Motor neuron (in vitro differentiated cells): ENCODE measurements at regions not wholly inside any gene's neighbourhood (a gene's known extent, or its start where the extent isn't known, plus 50 kb on each side); places are given as distances from the start of the nearest gene placed in this dataset.

Source experiments
- ATAC-seq, 8 experiments: fragments of 200-7000 bp; cut with Tn5 transposase; replicated peaks in 6 of 8; 2 replicates each; pipeline ENCODE4 v1.8.0; 2021; ENCODE audit warnings: mild to moderate bottlenecking in 8 of 8, moderate library complexity in 8 of 8
- H3K27ac ChIP-seq, 2 donors: fragments of 250-450 bp; sonication (Bioruptor Pico); 2 replicates each; pipeline ENCODE4 v1.9.0; 2021; ENCODE audit warnings: antibody characterized with exemption in 2 of 2, mild to moderate bottlenecking in 2 of 2, moderate library complexity in 1 of 2
- H3K4me1 ChIP-seq, 2 donors: fragments of 250-450 bp; sonication (Bioruptor Pico); replicated peaks in 1 of 2; 2 replicates each; pipeline ENCODE4 v1.6.1; 2021; ENCODE audit warnings: antibody characterized with exemption in 2 of 2, mild to moderate bottlenecking in 2 of 2, moderate library complexity in 1 of 2
- H3K4me3 ChIP-seq, 5 donors: fragments of 250-450 bp; sonication (Bioruptor Pico); 2 replicates each; pipeline ENCODE4 v1.9.0; 2021; ENCODE audit warnings: antibody characterized with exemption in 5 of 5, mild to moderate bottlenecking in 5 of 5, moderate library complexity in 4 of 5
- WGBS, 10 experiments: fragments of 450-650 bp; shearing (Covaris generic); methylation state at CpG; one replicate each; pipeline ENCODE4 v1.0.0; 2022; 5-methylcytosine and 5-hydroxymethylcytosine counted together
- in situ Hi-C, 9 experiments: fragments of 400-800 bp; cut with MboI; loops; one replicate each; pipeline ENCODE4 v1.15.0; 2021; ENCODE audit warnings: low sequenced_read_pairs in 9 of 9, low pct_unique_long_range_greater_than_20kb in 2 of 9; ENCODE audit not compliant: unreplicated experiment in 9 of 9

DNA sequence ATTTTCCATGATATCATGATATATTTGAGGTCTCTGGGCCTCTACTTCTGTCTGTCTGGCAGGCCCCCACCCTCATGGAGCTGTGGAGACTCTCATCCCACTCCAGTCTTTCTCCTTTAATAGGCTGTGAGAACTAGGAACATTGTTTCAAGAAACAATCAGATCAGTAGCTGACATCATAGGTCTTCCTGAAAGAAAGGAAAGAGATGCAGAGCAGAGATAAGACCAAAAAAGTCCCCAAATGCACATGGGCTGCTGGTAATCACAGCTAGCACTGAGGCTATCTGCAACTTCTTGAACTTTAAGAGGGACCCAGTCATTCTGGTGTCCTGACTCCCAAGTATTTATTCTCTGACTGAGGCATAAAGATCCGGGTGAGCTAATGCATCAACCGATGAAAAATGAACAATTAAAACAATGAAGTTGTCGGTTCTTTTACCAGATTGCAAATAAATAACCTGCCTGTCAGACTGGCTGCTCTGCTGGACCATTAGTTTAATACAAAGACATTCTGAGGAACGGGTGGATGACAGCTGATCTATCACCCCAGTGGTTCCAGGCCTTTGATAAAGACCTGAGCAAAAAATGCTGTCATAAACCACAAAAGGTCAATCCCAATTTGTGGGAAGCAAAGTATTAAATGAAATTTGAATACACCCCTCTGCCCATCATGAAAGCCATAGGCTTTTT is 780.8 kb upstream of the GOLIM4 start:
- peak overlapping the region; percentile 1 to 34 for H3K27ac ChIP-seq
- no peak overlapping the region for H3K4me3 ChIP-seq
- peak in 5 of 8 experiments; percentile 93 to 96 (median 95) for ATAC-seq
- in situ Hi-C loops, result no loop called here
- WGBS, 10 experiments, result 0 to 100% (median 0%) methylated on average over 1 to 4 of the region's 4 CpGs; no CpG with 5 or more reads in 1 of the 10 experiments
- H3K4me1 ChIP-seq, result peaks cover 5 to 28% of the 10 kb centered on the region in 2 donors

DNA sequence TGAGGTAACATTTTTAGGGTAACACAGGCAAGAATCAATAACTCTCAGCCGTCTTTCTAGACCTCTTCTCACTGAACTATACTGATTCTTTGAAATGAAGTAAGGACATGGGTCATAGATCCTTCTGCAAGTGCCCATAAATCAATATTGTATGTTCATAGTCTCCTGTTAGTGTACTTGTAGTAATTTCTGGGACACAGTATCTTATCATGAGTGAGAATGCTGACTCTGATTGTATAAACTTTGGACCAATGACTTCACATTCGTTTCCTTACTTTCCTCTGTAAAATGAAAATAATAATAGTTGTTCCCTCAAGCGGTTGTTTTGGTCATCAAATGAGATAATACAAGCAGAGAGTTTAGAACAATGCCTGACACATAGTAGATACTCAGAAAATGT is 777.1 kb upstream of the GOLIM4 start:
- ATAC-seq, result no peak
- 42 to 100% (median 83%) methylated on average over 1 to 3 of the region's 3 CpGs for WGBS, 10 experiments
- in situ Hi-C loops, result loop anchor here in 4 of 9 experiments (25.0 kb wide), 2 partner anchors 264 to 661 kb away; no protein-coding TSS in a partner anchor

DNA sequence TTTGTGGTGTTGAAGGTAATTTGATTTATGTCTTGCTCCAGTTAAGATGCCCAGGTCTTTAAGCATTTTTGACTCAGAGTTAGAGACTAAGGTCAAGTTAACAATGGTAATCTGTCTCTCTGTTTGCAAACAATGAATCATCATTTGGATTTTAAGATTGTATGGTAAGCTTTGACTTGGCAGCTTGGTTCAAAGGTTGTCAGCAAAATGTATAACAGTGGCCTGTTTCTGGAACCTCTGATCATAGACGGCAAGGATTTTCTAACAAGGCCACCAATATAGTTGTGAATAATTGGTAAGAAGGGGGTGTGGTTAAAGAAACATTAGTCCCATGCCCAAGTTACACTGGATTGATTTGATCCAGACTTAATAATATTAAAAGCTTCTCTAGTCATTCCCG is 775.2 kb upstream of the GOLIM4 start:
- in situ Hi-C loops, result loop anchor here in 4 of 9 experiments (25.0 kb wide), 2 partner anchors 266 to 659 kb away; no protein-coding TSS in a partner anchor
- H3K4me1 ChIP-seq, result peaks cover 6 to 8% of the 10 kb centered on the region in 2 donors
- ATAC-seq, result peak in 2 of 8 experiments; percentile 28 to 67
- H3K4me3 ChIP-seq, result no peak overlapping the region
- 0 to 64% (median 46%) methylated on average over 2 of the region's 2 CpGs; no CpG with 5 or more reads in 1 of the 10 experiments for WGBS, 10 experiments
- no peak overlapping the region for H3K27ac ChIP-seq

More for the DNA sequence above, 777.1 kb upstream of the GOLIM4 start:
- Histone ChIP-seq H3K4me3 (no peak overlapping the region), H3K4me1 (peaks cover 11 to 26% of the 10 kb centered on the region in 2 donors), H3K27ac (no peak overlapping the region)

DNA sequence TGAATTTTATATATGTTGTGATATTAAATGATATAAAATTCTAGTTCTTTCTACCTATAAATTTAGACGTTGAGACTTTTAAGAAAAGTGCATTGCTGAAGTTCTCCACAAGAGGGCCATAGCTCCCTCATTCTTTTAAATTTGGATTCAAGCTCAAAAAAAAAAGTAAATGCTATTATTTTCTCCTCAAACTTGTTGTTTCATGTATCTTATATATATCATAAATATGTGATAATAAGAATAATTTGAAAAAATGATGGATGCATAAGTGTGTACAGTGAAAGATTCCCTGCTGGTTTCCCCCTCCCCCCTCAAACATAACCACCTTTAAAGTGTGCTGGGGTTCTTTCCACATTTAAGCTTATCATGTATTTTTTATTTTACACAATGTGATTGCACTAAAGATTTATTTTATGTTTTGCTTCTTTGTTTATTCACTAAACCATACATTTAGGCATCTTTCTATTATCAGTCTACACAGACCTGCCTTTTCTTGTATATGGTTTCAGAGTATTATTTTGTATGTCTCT is 769.4 kb upstream of the GOLIM4 start:
- no peaks in the 10 kb centered on the region for H3K4me1 ChIP-seq
- ATAC-seq, result no peak
- H3K27ac ChIP-seq, result no peak overlapping the region
- H3K4me3 ChIP-seq, result no peak overlapping the region
- WGBS, 10 experiments, result 0 to 25% (median 0%) methylated on average over 1 of the region's 1 CpG; no CpG with 5 or more reads in 1 of the 10 experiments
- in situ Hi-C loops, result loop anchor here in 4 of 9 experiments (25.0 kb wide), 2 partner anchors 272 to 653 kb away; no protein-coding TSS in a partner anchor

DNA sequence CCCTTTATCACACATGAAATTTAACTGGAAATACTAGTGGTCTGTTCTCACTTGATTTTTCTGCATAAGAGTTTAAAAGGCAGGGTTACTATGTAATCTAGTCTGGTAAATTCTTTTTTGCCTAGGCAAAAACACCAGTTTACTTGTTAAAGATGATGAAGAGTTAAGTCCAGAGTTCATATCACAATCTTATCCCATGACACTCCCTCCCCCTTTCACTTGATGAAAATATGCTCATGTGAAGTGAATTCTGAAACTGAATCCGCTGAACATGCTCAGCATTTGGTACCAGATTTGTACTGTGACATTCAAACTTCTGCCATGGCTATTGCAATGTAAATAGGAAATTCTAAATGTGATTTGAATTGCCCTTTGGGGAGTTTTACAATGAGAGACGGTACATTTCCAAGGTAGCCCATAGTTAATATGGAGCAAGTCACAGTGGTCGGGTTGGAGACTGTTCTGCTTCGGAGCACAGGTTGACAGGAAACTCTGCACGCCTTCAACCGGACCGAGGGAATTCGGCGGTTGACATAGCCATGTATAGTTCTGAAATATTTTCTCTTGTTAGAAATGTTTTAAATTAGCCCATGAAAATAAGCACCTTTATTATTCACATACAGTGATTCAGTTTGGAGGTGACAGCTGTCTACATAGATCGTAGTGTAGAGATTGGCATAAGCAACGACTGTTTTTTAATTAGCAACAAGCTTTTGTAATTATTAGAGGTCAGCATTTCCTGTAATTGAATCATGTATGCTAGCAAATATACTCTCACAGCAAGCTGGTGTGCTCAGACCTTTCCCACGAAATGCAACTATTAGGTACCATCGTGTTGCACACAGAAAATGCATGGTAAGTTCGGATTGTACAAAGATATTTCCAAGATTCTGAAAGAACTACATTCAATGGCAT is 768.6 kb upstream of the GOLIM4 start:
- H3K4me1 ChIP-seq, result no peaks in the 10 kb centered on the region
- H3K4me3 ChIP-seq, result no peak overlapping the region
- 13 to 77% (median 71%) methylated on average over 3 to 14 of the region's 14 CpGs; no CpG with 5 or more reads in 1 of the 10 experiments for WGBS, 10 experiments
- ATAC-seq, result no peak
- in situ Hi-C loops, result loop anchor here in 4 of 9 experiments (25.0 kb wide), 2 partner anchors 273 to 652 kb away; no protein-coding TSS in a partner anchor
- no peak overlapping the region for H3K27ac ChIP-seq

DNA sequence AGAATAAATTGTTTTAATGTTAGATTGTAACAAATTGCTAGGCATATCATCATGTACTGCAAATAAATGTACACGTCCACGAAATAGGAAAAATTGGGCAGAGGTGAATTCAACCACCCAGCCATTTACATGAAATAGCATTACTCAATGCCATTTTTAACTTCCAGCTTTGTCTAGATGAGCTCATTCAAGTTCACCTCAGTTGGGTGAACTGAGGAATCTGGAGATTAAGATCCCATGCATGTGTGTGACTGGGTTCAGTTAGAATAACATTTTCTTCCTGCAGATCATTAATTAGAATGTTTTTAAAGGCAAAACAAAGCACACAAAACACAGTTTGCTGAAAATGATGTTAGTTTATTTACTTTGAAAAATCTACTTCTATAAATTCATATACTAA is 767.8 kb upstream of the GOLIM4 start:
- no peak for ATAC-seq
- in situ Hi-C loops, result loop anchor here in 4 of 9 experiments (25.0 kb wide), 2 partner anchors 274 to 651 kb away; no protein-coding TSS in a partner anchor
- WGBS, 10 experiments, result 47 to 100% (median 91%) methylated on average over 1 to 2 of the region's 2 CpGs; no CpG with 5 or more reads in 3 of the 10 experiments
- no peak overlapping the region for H3K27ac ChIP-seq
- no peaks in the 10 kb centered on the region for H3K4me1 ChIP-seq
- H3K4me3 ChIP-seq, result no peak overlapping the region

DNA sequence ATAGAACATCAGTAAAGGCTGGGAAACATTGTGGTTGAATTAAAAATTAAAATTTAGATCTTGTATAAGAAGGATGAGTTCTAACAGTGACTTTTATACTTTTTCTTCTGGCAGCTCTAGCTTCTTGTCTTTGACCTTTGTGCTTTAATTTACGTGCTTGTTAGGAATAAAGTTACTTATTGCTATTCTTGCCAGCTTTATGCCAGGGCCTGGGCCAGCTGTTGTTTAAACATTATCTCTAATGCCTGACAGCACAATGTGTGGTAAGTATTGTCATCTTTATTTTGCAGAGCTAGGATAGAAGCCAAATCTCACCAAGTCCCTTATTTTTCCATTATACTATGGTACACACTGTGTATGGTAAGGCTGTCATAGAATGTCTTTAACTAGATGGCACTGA is 766.7 kb upstream of the GOLIM4 start:
- Histone ChIP-seq H3K4me1 (no peaks in the 10 kb centered on the region), H3K27ac (no peak overlapping the region), H3K4me3 (no peak overlapping the region)
- in situ Hi-C loops, result loop anchor here in 4 of 9 experiments (25.0 kb wide), 2 partner anchors 275 to 650 kb away; no protein-coding TSS in a partner anchor
- WGBS, 10 experiments, result 45 to 100% (median 78%) methylated on average over 1 of the region's 1 CpG
- ATAC-seq, result no peak

DNA sequence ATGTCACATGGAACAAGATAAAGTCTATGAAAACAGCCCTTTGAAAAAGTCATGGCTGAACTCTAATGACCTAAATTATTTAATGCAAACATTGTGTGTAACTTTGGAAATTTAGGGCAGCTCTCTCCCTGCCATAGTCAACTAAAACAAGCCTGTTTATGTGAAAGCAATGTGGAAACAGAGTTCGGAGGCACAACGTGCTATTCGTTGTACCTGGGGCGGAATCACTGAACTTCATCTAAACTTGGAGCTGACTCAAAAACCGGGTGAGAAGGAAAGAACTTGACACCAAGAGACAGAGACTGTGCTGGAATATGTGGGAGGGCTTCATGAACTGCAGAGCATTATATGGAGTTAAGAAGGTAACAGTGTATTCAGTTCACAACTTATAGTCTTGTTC is 764.9 kb upstream of the GOLIM4 start:
- 20 to 100% (median 94%) methylated on average over 1 to 5 of the region's 5 CpGs; no CpG with 5 or more reads in 3 of the 10 experiments for WGBS, 10 experiments
- no peak for ATAC-seq
- in situ Hi-C loops, result loop anchor here in 4 of 9 experiments (25.0 kb wide), 2 partner anchors 277 to 648 kb away; no protein-coding TSS in a partner anchor

DNA sequence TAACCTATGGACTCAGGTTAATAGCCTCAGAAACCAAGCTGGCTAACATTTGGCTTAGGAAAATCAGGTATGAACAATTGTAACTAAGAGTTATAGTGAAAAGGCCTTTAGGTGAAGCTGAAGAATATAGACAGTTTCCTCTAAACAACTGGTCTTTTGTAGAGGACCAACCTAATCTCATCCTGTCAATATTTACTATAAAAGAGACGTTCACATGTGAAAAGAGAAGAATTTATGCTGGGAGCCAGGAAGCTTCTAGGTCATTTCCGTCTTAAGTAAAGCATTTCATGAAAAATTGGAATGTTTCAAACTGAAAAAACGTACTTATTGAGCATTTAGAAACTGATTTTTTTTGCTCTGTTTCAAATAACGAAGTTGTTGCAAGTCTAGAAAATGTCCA is 764.3 kb upstream of the GOLIM4 start:
- in situ Hi-C loops, result loop anchor here in 4 of 9 experiments (25.0 kb wide), 2 partner anchors 277 to 648 kb away; no protein-coding TSS in a partner anchor
- no peak for ATAC-seq

More for the DNA sequence above, 764.9 kb upstream of the GOLIM4 start:
- Histone ChIP-seq H3K27ac (no peak overlapping the region), H3K4me3 (no peak overlapping the region), H3K4me1 (no peaks in the 10 kb centered on the region)

DNA sequence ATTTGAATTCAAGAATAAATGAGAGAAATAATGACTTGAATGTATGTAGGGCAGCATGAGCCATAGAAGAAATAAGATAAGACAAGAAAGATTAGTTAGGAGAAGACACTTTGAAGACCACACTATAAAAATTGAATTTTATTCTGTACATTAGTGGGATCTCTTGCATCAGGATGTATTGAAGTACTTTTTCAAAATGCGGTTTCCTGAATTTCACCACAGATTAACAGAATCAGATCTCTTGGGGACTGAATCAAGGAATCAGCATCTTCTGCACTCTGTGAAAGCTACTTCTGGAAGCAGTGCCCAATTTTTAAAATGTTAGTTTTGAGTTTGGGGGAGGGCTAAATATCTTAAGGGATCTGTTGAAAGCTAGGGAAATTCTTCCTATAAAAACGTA is 763.9 kb upstream of the GOLIM4 start:
- no peak overlapping the region for H3K27ac ChIP-seq
- 46 to 100% (median 79%) methylated on average over 1 to 2 of the region's 2 CpGs; no CpG with 5 or more reads in 1 of the 10 experiments for WGBS, 10 experiments
- H3K4me1 ChIP-seq, result no peaks in the 10 kb centered on the region
- in situ Hi-C loops, result loop anchor here in 4 of 9 experiments (25.0 kb wide), 2 partner anchors 278 to 647 kb away; no protein-coding TSS in a partner anchor
- ATAC-seq, result no peak
- H3K4me3 ChIP-seq, result no peak overlapping the region

More for the DNA sequence above, 764.3 kb upstream of the GOLIM4 start:
- H3K27ac ChIP-seq, result no peak overlapping the region
- no peaks in the 10 kb centered on the region for H3K4me1 ChIP-seq
- 34 to 100% (median 85%) methylated on average over 2 to 4 of the region's 4 CpGs for WGBS, 10 experiments
- no peak overlapping the region for H3K4me3 ChIP-seq

DNA sequence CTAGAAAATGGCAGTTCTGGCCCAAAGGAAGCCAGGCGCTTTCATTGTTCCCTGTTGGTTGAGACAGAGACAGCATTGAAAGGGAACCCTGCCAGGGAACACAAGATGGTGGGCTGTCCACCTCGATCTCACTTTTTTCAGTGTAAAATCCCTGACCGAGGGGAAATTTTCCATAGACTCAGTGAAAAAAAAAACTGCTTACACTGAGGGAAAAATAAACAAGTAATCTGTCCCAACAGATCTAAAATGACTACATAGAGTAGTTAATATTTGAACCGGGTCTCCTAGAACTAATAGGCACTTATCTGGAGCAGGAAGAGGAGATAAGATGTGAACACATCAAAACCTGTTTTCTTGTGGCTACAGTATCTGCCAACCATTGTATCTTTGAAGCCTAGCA is 763.4 kb upstream of the GOLIM4 start:
- WGBS, 10 experiments, result 25 to 100% (median 90%) methylated on average over 1 to 4 of the region's 4 CpGs; no CpG with 5 or more reads in 1 of the 10 experiments
- H3K4me3 ChIP-seq, result no peak overlapping the region
- ATAC-seq, result no peak
- H3K27ac ChIP-seq, result no peak overlapping the region
- no peaks in the 10 kb centered on the region for H3K4me1 ChIP-seq
- in situ Hi-C loops, result loop anchor here in 4 of 9 experiments (25.0 kb wide), 2 partner anchors 278 to 647 kb away; no protein-coding TSS in a partner anchor

DNA sequence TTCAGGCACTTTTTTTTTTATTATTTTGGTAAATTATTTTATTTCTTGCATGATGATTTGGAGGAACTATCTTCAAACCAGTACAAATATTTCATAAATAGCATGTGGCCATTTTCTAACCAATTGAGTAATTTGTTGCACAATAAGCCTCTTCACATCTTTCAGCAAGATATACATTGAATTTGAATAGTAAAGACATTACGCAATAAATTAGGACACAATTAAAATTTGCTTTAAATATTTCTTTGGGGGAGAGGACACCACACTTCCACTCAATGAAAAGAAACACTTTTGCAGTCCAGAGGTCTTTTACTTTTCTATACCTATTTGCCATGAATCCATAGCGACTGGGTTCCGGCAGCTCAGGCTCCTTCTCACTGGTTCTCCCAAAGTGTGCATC is 762.6 kb upstream of the GOLIM4 start:
- no peak for ATAC-seq
- 93 to 100% (median 100%) methylated on average over 1 to 3 of the region's 3 CpGs; no CpG with 5 or more reads in 2 of the 10 experiments for WGBS, 10 experiments
- in situ Hi-C loops, result loop anchor here in 4 of 9 experiments (25.0 kb wide), 2 partner anchors 279 to 646 kb away; no protein-coding TSS in a partner anchor
- Histone ChIP-seq H3K4me1 (no peaks in the 10 kb centered on the region), H3K27ac (no peak overlapping the region), H3K4me3 (no peak overlapping the region)
